NCI-H146 (cell line): ENCODE measurements at regions not wholly inside any gene's neighbourhood (a gene's known extent, or its start where the extent isn't known, plus 50 kb on each side); places are given as distances from the start of the nearest gene placed in this dataset.

Experiments used
- DNase-seq: peaks from one replicate; lab custom pipeline; 2025; lab: John Stamatoyannopoulos, UW

DNA sequence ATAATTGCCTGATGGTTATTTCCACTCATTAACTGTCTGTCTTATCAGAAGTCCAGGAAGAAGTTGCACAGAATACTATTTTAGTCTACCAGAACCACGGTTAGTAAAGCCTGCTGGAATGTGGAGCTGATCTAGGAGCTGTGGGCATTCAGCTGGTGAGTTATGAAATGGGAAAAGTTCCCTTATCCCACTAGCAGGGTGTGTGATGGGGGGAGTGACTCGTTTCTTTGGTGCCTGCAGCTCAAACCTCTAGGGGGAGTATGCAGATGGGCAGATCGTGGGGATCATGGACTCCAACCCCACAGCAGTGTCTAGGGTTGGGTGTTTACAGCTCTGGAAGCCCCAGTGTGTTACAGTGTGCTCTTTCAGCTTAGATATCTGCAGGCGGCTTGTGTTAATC is 305.7 kb upstream of the BOD1L1 start:
- no peak for DNase-seq

GRCh38 chr4:13938299-13938698 is 310.8 kb upstream of the BOD1L1 start:
- DNase-seq: no peak

DNA sequence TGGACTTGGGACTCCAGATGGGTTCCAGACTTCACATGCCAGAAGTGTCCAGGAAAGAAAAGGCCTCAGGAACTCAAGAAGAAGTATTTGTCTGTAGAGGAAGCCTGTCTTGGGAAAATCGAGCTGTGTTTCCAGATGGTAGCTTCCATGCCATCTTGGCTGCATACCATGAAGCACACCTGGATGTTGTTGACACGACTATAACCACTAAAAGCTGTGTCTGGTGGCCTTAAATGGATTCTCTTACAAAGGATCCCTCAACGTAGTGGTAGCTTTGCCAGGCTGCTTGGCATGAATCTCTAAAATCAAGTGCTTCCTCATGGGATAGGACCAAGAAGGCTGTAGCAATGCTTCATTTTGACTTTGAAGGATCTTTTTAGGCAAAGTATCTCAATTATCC is 313.4 kb upstream of the BOD1L1 start:
- no peak for DNase-seq

DNA sequence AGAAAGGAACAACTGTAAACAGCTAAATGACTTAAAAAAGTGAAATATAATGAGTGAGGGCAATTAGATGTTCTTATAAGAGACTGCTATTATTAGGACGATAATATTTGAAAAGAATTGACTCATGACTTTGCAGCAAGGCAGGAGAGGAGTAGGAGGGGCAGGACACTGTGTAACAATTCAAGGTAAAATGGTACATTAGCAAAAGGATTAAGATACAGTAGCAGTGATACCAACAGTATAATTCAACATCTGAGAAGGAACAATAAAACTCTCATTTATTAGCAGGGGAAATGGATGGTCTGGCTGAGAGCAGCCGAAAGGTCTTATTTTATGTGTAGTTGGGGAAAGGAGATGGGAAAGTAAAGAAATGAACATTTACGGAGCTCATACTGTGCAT is 315.5 kb upstream of the BOD1L1 start:
- no peak for DNase-seq

- DNase-seq: no peak
Observed at GRCh38 chr4:13944095-13944511, 316.6 kb upstream of the BOD1L1 start.

- DNase-seq: no peak
Observed at GRCh38 chr4:13947921-13948320, 320.4 kb upstream of the BOD1L1 start.

- no peak for DNase-seq
Observed at GRCh38 chr4:13950491-13950890, 323.0 kb upstream of the BOD1L1 start.

DNA sequence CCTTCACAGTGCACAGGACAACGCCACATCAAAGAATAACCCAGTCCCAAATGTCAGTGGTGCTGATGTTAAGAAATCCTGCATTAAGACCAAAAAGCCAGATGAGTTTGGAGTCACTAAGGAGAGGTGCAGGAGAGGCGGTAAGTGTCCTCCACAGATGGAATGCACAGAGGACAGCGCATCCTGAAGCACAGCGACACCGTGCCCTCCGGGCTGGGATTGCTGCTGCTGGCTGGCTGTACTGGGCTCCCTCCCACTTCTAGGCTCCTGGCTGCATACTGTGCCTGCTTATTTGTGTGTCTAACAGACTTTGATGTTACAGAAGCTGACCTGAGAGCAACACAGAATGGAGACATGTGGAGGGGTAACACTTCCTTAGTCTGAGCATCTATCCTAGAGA is 325.6 kb upstream of the BOD1L1 start:
- DNase-seq: no peak

DNA sequence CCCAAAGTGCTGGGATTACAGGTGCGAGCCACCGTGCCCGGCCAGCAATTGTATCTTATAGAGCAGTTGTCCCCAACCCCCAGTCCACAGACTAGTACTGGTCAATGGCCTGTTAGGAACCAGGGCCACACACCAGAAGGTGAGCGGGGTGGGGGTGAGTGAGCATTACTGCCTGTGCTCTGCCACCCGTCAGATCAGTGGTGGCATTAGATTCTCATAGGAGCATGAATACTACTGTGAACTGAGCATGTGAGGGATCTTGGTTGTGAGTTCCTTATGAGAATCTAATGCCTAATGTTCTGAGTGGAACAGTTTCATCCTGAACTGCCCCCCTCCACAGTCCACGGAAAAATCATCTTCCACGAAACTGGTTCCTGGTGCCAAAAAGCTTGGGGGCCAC is 328.0 kb upstream of the BOD1L1 start:
- DNase-seq: no peak

- DNase-seq: no peak
Observed at GRCh38 chr4:13956947-13957346, 329.4 kb upstream of the BOD1L1 start.

- no peak for DNase-seq
Observed at GRCh38 chr4:13957871-13958270, 330.3 kb upstream of the BOD1L1 start.

GRCh38 chr4:13963601-13964000 is 336.1 kb upstream of the BOD1L1 start:
- no peak for DNase-seq

- no peak for DNase-seq
Observed at GRCh38 chr4:13966231-13967195, 339.0 kb upstream of the BOD1L1 start.

- no peak for DNase-seq
Observed at GRCh38 chr4:13968723-13969122, 341.2 kb upstream of the BOD1L1 start.

GRCh38 chr4:13970349-13970748 is 342.8 kb upstream of the BOD1L1 start:
- no peak for DNase-seq

DNA sequence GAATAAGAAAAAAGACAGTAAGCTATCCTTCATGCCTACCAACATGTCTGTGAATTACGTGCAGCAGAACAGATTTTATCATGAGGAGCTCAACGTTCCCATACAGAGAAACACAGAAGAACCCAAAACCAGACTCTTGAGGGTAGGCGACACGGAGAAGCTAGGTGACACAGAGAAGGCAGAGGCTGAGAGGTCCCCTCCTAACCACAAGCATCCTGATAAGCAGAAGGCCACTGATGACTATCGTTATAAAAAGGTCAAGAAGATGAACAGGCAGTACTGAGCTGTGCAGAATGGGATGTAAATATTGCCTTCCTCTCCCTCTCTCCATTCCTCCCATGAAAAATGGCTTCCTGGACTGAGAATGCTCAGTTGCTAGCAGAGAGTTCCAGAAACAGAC is 350.2 kb upstream of the BOD1L1 start:
- no peak for DNase-seq

GRCh38 chr4:13980317-13981310 is 353.1 kb upstream of the BOD1L1 start:
- DNase-seq: no peak

DNA sequence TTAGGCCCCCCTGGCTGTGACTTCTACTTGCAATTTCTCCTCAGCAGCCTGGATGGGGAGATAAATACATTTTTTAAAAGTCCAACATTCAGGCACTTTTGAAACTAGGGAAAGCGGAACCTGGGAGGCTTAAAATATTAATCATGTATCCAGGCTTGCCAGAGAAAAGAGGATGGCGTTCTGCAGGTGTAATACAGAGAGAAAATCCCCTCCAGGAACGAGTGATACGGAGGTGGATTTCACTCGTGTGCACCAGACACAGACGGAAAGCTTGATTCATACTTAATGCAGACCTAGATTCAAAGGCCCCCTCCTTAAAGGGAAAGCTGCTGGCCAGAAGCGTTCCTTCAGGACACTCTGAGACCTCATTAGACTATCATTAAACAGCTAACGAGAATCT is 354.0 kb upstream of the BOD1L1 start:
- DNase-seq: no peak

- DNase-seq: no peak
Observed at GRCh38 chr4:13982010-13982409, 354.5 kb upstream of the BOD1L1 start.

DNA sequence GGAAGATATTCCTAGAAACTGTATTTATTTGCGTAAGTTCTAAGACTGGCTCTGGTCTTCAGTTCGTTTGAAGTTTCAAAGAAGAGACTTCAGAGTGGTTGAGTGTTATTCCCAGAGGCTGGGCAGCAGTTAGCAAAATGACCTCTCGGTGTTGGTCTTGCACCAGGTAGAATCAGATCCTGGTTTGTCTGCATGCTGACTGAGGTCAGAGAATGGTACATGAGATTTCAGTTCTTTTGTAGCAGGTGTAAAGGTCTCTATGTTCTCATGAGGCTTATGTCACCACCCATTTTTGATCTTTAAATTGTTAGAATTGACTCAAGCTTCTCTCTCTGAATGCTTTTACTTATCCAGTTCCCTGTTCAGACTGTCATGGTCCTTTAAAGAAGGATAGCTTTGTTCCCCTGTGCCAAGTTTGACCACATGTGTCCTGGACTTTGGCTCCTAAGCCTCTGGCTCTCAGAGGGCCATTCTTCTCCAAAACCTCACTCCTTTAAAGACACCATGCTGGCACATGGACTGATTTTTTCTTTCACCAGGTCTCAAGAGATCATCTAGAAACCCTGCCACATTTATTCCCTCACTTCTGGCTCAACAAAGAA is 355.8 kb upstream of the BOD1L1 start:
- DNase-seq: no peak

GRCh38 chr4:13984991-13985800 is 357.7 kb upstream of the BOD1L1 start:
- no peak for DNase-seq
